GM10266 (cell line): ENCODE measurements at regions not wholly inside any gene's neighbourhood (a gene's known extent, or its start where the extent isn't known, plus 50 kb on each side); places are given as distances from the start of the nearest gene placed in this dataset.

Source experiments
- DNase-seq: peaks from one replicate; pipeline ENCODE4 v3.0.0; 2012; ENCODE audit errors: extremely low spot score
- CTCF ChIP-seq: IDR thresholded peaks from 2 replicates; pipeline ENCODE4 v1.5.1; 2012; ENCODE audit warnings: mild to moderate bottlenecking, low read depth; ENCODE audit not compliant: control insufficient read depth, insufficient read depth; ENCODE audit errors: missing control alignments

GRCh38 chr9:78848061-78848460 is 551.1 kb downstream of the PSAT1 start:
- DNase-seq: no peak
- no peak for TF ChIP-seq CTCF

- DNase-seq: no peak
- TF ChIP-seq CTCF: no peak
Observed at GRCh38 chr9:78856144-78856543, 559.2 kb downstream of the PSAT1 start.

- TF ChIP-seq CTCF: no peak
- DNase-seq: no peak
Observed at GRCh38 chr9:78856781-78857180, 559.9 kb downstream of the PSAT1 start.

- TF ChIP-seq CTCF: no peak
- no peak for DNase-seq
Observed at GRCh38 chr9:78857373-78858225, 560.7 kb downstream of the PSAT1 start.

GRCh38 chr9:78858266-78858665 is 561.3 kb downstream of the PSAT1 start:
- no peak for TF ChIP-seq CTCF
- DNase-seq: no peak

- no peak for TF ChIP-seq CTCF
- DNase-seq: no peak
Observed at GRCh38 chr9:78860801-78861475, 564.0 kb downstream of the PSAT1 start.

GRCh38 chr9:78863531-78863930 is 566.6 kb downstream of the PSAT1 start:
- no peak for TF ChIP-seq CTCF

More at GRCh38 chr9:78863531-78863930, 566.6 kb downstream of the PSAT1 start:
- DNase-seq: no peak
